Mesothelial cell of epicardium (in vitro differentiated cells): ENCODE measurements at regions not wholly inside any gene's neighbourhood (a gene's known extent, or its start where the extent isn't known, plus 50 kb on each side); places are given as distances from the start of the nearest gene placed in this dataset.
A peak's percentile ranks its signal among the peaks of the same experiment; 100 is the strongest.
"Not testable (repeated sequence)": the region's sequence is repeated elsewhere in the genome, so short reads cannot be mapped to it uniquely, and the experiment has no call there.

Experiments used
- DNase-seq, 2 experiments: peaks; one replicate each; pipeline ENCODE4 v3.0.0; 2021; ENCODE audit warnings: low spot score in 2 of 2; ENCODE audit not compliant: unreplicated experiment in 2 of 2
- H3K27ac Mint-ChIP-seq: 2 replicates; pipeline ENCODE4 v1.8.0; 2021; ENCODE audit warnings: mixed read lengths
- H3K27me3 Mint-ChIP-seq: 2 replicates; pipeline ENCODE4 v1.8.0; 2021; ENCODE audit warnings: low read depth, mixed read lengths
- H3K36me3 Mint-ChIP-seq: 2 replicates; pipeline ENCODE4 v1.8.0; 2021; ENCODE audit warnings: mixed read lengths
- H3K4me1 Mint-ChIP-seq: 2 replicates; pipeline ENCODE4 v1.8.0; 2021; ENCODE audit warnings: mixed read lengths
- H3K4me3 Mint-ChIP-seq: 2 replicates; pipeline ENCODE4 v1.8.0; 2021; ENCODE audit warnings: mild to moderate bottlenecking, moderate library complexity, mixed read lengths
- H3K9me3 Mint-ChIP-seq: 2 replicates; pipeline ENCODE4 v1.8.0; 2021; ENCODE audit warnings: mixed read lengths
- CTCF ChIP-seq: fragments of 200-600 bp; sonication (generic); IDR thresholded peaks from one replicate; pipeline ENCODE4 v1.5.0; 2021; ENCODE audit warnings: antibody characterized with exemption; ENCODE audit not compliant: unreplicated experiment

DNA sequence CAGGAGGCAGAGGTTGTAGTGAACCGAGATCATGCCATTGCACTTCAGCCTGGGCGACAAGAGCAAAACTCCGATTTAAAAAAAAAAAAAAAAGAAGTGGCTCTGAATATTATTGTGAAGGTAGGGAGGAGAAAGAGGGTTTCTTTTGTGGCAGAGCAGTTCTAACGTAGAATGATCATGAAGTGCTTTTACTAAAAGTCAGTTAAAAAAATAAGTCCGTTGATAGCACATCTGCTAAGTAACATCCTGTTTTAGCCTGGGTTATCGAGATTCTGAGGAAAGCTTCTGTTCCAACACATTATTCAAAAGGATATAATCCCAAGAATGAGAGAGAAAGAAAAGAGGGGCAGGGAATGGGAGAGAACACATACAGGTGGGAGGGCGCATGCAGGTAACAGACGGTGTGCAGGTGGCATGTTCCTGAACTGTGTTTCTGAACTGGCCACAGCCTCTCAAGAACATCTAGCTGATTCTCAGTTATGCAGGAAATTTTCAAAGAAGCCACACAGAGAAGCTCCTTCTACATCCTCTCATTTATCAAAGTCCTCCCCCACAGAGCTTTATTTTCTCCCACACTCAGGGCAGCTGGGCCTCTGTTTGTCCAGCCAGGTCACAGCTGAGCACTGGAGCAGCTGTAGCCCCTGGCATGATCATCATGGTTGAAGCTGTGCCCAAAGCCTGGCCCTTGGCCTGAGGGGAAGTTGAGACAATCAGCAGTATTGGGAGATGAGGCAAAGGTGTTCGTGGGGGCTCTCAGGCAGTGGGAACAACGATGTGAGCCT, 342.3 kb downstream of the ZNF674 start:
- TF ChIP-seq CTCF = no peak
- Mint-ChIP-seq H3K27me3 (no peaks in the 10 kb centered on the region), H3K4me3 (no peak overlapping the region), H3K36me3 (no peaks in the 10 kb centered on the region), H3K9me3 (peaks cover 35% of the 10 kb centered on the region), H3K4me1 (peaks cover 23% of the 10 kb centered on the region), H3K27ac (no peak overlapping the region)
- no peak for DNase-seq

DNA sequence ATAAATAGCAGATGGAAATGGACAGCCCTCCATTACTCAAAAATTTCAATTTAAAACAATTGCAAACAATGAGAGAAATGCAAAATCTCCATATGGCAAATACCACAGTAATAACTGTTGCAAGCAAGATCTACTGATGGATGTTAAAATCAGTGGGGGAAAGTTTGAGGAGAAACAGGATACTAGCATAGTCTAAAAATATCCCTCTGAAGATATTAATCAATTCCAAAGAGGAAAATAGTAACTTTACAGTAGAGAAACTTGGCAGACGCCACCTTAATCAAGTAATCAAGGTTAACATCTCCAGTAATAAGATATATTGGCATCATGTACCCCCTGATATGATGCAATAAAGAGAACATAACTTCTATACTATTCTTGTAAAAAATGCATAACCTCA, 344.8 kb downstream of the ZNF674 start:
- Mint-ChIP-seq H3K36me3 (no peaks in the 10 kb centered on the region), H3K27ac (peak overlapping the region; percentile 60), H3K27me3 (no peaks in the 10 kb centered on the region), H3K4me3 (no peak overlapping the region), H3K9me3 (peaks cover 36% of the 10 kb centered on the region), H3K4me1 (peaks cover 23% of the 10 kb centered on the region)
- no peak for DNase-seq
- TF ChIP-seq CTCF = no peak

DNA sequence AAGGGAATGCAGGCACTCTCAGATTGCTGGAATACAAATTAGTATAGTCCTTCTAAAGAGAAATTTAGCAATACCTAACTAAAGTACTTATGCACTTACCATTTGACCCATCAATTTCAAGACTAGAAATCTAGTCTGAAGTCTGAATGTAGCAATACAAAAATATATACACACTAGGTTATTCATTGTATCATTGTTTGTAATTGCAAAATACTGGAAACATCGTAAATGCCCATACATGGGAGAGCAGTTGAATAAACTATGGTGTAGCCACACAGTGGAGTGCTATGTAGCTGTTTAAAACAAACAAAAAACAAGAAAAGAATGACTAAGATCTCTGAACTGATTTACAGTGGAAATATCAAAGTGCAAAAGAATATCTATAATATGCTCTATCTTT, 346.4 kb downstream of the ZNF674 start:
- no peak for TF ChIP-seq CTCF
- Mint-ChIP-seq H3K4me3 (no peak overlapping the region), H3K36me3 (peaks cover 4% of the 10 kb centered on the region), H3K27ac (no peak overlapping the region), H3K4me1 (peaks cover 23% of the 10 kb centered on the region), H3K27me3 (no peaks in the 10 kb centered on the region), H3K9me3 (peaks cover 40% of the 10 kb centered on the region)
- DNase-seq = no peak

- H3K36me3 Mint-ChIP-seq, H3K27me3 Mint-ChIP-seq, H3K4me3 Mint-ChIP-seq, H3K27ac Mint-ChIP-seq, H3K4me1 Mint-ChIP-seq, DNase-seq: not testable (repeated sequence)
- H3K9me3 Mint-ChIP-seq = peaks cover 37% of the 10 kb centered on the region
Measured at GRCh38 chrX:46186811-46187106, 358.5 kb downstream of the ZNF674 start.

DNA sequence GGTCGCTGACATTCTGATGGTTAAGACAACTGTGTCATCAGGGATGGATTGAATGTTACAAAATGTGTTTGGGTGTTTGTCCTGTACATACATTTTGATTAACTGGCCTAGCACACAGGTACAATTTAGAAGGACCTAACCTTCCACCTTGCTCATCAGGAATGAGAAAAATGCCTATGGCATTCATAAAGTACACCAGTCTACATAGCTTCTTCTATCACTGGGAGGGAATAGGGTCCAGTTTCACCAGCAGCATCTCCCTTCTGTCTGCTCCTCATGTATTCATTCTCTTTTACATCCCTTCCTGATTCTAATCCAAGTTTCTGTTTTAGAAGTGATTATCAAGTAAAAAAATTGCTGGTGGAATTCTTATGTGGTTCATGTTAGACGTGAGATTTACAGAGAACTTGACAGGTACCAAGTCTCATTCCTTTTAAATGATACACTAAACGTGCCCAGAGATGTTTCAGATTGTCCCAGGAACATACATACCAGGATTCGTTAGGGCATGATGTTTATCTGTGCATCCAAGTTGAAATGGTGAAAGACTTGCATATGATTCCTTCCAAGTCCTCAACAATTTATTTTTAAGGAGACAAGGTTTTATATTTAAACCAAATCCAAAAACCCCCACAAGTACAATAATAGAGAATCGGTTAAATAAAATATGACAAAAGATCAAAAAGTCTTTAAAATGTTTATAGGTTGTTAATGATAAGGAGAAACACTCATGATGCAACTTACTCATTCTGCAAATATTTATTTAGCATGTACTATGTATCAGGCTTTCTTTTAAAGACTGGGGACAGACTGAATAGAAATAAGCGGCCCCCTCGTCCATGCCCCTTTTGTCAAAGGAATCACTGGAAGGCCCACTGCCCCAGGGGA, 359.1 kb downstream of the ZNF674 start:
- no peak for TF ChIP-seq CTCF
- Mint-ChIP-seq H3K27ac (no peak overlapping the region), H3K4me1 (no peaks in the 10 kb centered on the region), H3K9me3 (peaks cover 35% of the 10 kb centered on the region), H3K27me3 (no peaks in the 10 kb centered on the region), H3K4me3 (no peak overlapping the region), H3K36me3 (no peaks in the 10 kb centered on the region)
- no peak for DNase-seq

DNA sequence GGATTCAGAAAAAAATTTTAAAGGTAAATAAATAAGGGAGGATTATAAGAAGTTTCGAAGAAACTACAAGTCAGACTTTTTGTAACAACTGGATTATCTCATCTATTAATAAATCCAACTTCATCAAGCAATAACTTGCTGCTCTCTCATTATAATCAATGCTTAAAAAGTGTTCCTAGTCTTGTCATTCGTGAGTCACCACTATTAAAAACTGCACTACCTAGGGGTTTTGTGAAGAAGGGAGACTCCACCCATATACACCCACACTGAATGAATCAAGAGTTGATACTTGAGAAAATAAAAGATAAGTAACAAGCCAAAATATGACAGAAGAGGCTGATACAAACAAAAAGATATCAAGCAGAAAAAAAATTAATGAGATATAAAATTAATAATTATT, 360.5 kb downstream of the ZNF674 start:
- Mint-ChIP-seq H3K9me3 (peaks cover 36% of the 10 kb centered on the region), H3K27ac (no peak overlapping the region), H3K4me3 (no peak overlapping the region), H3K36me3 (no peaks in the 10 kb centered on the region), H3K27me3 (no peaks in the 10 kb centered on the region), H3K4me1 (peaks cover 8% of the 10 kb centered on the region)
- TF ChIP-seq CTCF = no peak
- DNase-seq = no peak
